OCI-LY1 (cell line): ENCODE measurements at regions not wholly inside any gene's neighbourhood (a gene's known extent, or its start where the extent isn't known, plus 50 kb on each side); places are given as distances from the start of the nearest gene placed in this dataset.

Source experiments
- EZH2 ChIP-seq: fragments of 200-600 bp; sonication (generic), shearing (Covaris generic); IDR thresholded peaks from 2 replicates; pipeline ENCODE4 v1.8.0; 2017; ENCODE audit warnings: borderline replicate concordance, mixed run types, mild to moderate bottlenecking, antibody characterized with exemption, low read length, moderate library complexity, mixed read lengths
- TF ChIP-seq, protein P1 (sequence below): fragments of 200-600 bp; sonication (generic), shearing (Covaris generic); IDR thresholded peaks from 2 replicates; pipeline ENCODE4 v1.5.1; 2017; ENCODE audit warnings: mild to moderate bottlenecking, antibody characterized with exemption, low read length, moderate library complexity, mixed read lengths

- TF ChIP-seq, protein P1, sequence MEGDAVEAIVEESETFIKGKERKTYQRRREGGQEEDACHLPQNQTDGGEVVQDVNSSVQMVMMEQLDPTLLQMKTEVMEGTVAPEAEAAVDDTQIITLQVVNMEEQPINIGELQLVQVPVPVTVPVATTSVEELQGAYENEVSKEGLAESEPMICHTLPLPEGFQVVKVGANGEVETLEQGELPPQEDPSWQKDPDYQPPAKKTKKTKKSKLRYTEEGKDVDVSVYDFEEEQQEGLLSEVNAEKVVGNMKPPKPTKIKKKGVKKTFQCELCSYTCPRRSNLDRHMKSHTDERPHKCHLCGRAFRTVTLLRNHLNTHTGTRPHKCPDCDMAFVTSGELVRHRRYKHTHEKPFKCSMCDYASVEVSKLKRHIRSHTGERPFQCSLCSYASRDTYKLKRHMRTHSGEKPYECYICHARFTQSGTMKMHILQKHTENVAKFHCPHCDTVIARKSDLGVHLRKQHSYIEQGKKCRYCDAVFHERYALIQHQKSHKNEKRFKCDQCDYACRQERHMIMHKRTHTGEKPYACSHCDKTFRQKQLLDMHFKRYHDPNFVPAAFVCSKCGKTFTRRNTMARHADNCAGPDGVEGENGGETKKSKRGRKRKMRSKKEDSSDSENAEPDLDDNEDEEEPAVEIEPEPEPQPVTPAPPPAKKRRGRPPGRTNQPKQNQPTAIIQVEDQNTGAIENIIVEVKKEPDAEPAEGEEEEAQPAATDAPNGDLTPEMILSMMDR, result no peak
- no peak for TF ChIP-seq EZH2
These were observed 122.7 kb upstream of the CPM start for GRCh38 chr12:69055706-69056105.
